ENCODE measurements at regions not wholly inside any gene's neighbourhood (a gene's known extent, or its start where the extent isn't known, plus 50 kb on each side); places are given as distances from the start of the nearest gene placed in this dataset.

- H3K27ac ChIP-seq (ENCODE audit: poor library complexity, severe bottlenecking): no peak overlapping the region
- no peak for ATAC-seq (ENCODE audit: low read depth)
Measured at GRCh38 chr7:98520356-98520951, 96.6 kb upstream of the NPTX2 start.

GRCh38 chr7:98518159-98518947 is 98.7 kb upstream of the NPTX2 start:
- no peak for TF ChIP-seq CTCF (IDR thresholded peaks at IDR 0.05; ENCODE audit: poor library complexity, severe bottlenecking)
- H3K9me3 ChIP-seq (ENCODE audit: severe bottlenecking): no peaks in the 10 kb centered on the region
- H3K4me1 ChIP-seq (ENCODE audit: insufficient read depth, poor library complexity, severe bottlenecking): no peaks in the 10 kb centered on the region
- ATAC-seq (ENCODE audit: low read depth): no peak
- no peaks in the 10 kb centered on the region for H3K27me3 ChIP-seq (ENCODE audit: insufficient read depth, poor library complexity, severe bottlenecking)
- no peaks in the 10 kb centered on the region for H3K36me3 ChIP-seq (ENCODE audit: low read depth)
- no peak overlapping the region for H3K27ac ChIP-seq (ENCODE audit: poor library complexity, severe bottlenecking)
- no peak overlapping the region for H3K4me3 ChIP-seq (ENCODE audit: severe bottlenecking)
- DNase-seq (ENCODE audit: low spot score): no peak

More at GRCh38 chr7:98520356-98520951, 96.6 kb upstream of the NPTX2 start:
- H3K9me3 ChIP-seq (ENCODE audit: severe bottlenecking): no peaks in the 10 kb centered on the region
- no peaks in the 10 kb centered on the region for H3K36me3 ChIP-seq (ENCODE audit: low read depth)
- no peak for DNase-seq (ENCODE audit: low spot score)
- H3K4me1 ChIP-seq (ENCODE audit: insufficient read depth, poor library complexity, severe bottlenecking): no peaks in the 10 kb centered on the region
- H3K27me3 ChIP-seq (ENCODE audit: insufficient read depth, poor library complexity, severe bottlenecking): no peaks in the 10 kb centered on the region
- TF ChIP-seq CTCF (IDR thresholded peaks at IDR 0.05; ENCODE audit: poor library complexity, severe bottlenecking): no peak
- no peak overlapping the region for H3K4me3 ChIP-seq (ENCODE audit: severe bottlenecking)

- H3K27me3 ChIP-seq (ENCODE audit: insufficient read depth, poor library complexity, severe bottlenecking): no peaks in the 10 kb centered on the region
- H3K36me3 ChIP-seq (ENCODE audit: low read depth): no peaks in the 10 kb centered on the region
- H3K27ac ChIP-seq (ENCODE audit: poor library complexity, severe bottlenecking): no peak overlapping the region
- TF ChIP-seq CTCF (IDR thresholded peaks at IDR 0.05; ENCODE audit: poor library complexity, severe bottlenecking): no peak
- DNase-seq (ENCODE audit: low spot score): no peak
- H3K4me3 ChIP-seq (ENCODE audit: severe bottlenecking): no peak overlapping the region
- H3K4me1 ChIP-seq (ENCODE audit: insufficient read depth, poor library complexity, severe bottlenecking): no peaks in the 10 kb centered on the region
- H3K9me3 ChIP-seq (ENCODE audit: severe bottlenecking): no peaks in the 10 kb centered on the region
- ATAC-seq (ENCODE audit: low read depth): no peak
Measured at GRCh38 chr7:98515201-98515600, 101.9 kb upstream of the NPTX2 start.

GRCh38 chr7:98514211-98515031 is 102.7 kb upstream of the NPTX2 start:
- peaks cover 6% of the 10 kb centered on the region for H3K27me3 ChIP-seq (ENCODE audit: insufficient read depth, poor library complexity, severe bottlenecking)
- H3K4me1 ChIP-seq (ENCODE audit: insufficient read depth, poor library complexity, severe bottlenecking): no peaks in the 10 kb centered on the region
- TF ChIP-seq CTCF (IDR thresholded peaks at IDR 0.05; ENCODE audit: poor library complexity, severe bottlenecking): no peak
- H3K4me3 ChIP-seq (ENCODE audit: severe bottlenecking): no peak overlapping the region
- no peak for ATAC-seq (ENCODE audit: low read depth)
- no peak for DNase-seq (ENCODE audit: low spot score)
- H3K9me3 ChIP-seq (ENCODE audit: severe bottlenecking): no peaks in the 10 kb centered on the region
- H3K36me3 ChIP-seq (ENCODE audit: low read depth): no peaks in the 10 kb centered on the region
- H3K27ac ChIP-seq (ENCODE audit: poor library complexity, severe bottlenecking): no peak overlapping the region

All from RWPE2 (cell line).